ENCODE measurements at regions not wholly inside any gene's neighbourhood (a gene's known extent, or its start where the extent isn't known, plus 50 kb on each side); places are given as distances from the start of the nearest gene placed in this dataset.
"Not testable (repeated sequence)": the region's sequence is repeated elsewhere in the genome, so short reads cannot be mapped to it uniquely, and the experiment has no call there.

- H3K27ac Mint-ChIP-seq: no peak overlapping the region
- peaks cover 7% of the 10 kb centered on the region for H3K9me3 Mint-ChIP-seq
- DNase-seq (ENCODE audit: low spot score in 2 of 2): no peak
- no peaks in the 10 kb centered on the region for H3K27me3 Mint-ChIP-seq
- no peaks in the 10 kb centered on the region for H3K4me1 Mint-ChIP-seq
- no peak overlapping the region for H3K4me3 Mint-ChIP-seq
- H3K36me3 Mint-ChIP-seq: no peaks in the 10 kb centered on the region
- no peak for ATAC-seq (ENCODE audit: low read depth)
Observed at GRCh38 chr13:81562598-81562997, 1221.7 kb upstream of the SPRY2 start.

- Mint-ChIP-seq H3K4me3 (no peak overlapping the region), H3K36me3 (no peaks in the 10 kb centered on the region), H3K27me3 (no peaks in the 10 kb centered on the region), H3K4me1 (no peaks in the 10 kb centered on the region), H3K27ac (no peak overlapping the region), H3K9me3 (peaks cover 4% of the 10 kb centered on the region)
- DNase-seq (ENCODE audit: low spot score in 2 of 2): no peak
- ATAC-seq (ENCODE audit: low read depth): no peak
Observed at GRCh38 chr13:81551036-81551435, 1210.1 kb upstream of the SPRY2 start.

GRCh38 chr13:81546294-81546693 is 1205.4 kb upstream of the SPRY2 start:
- H3K9me3 Mint-ChIP-seq; DNase-seq (ENCODE audit: low spot score in 2 of 2); H3K4me1 Mint-ChIP-seq; ATAC-seq (ENCODE audit: low read depth); H3K36me3 Mint-ChIP-seq; H3K4me3 Mint-ChIP-seq; H3K27ac Mint-ChIP-seq; H3K27me3 Mint-ChIP-seq: not testable (repeated sequence)

GRCh38 chr13:81540777-81541176 is 1199.9 kb upstream of the SPRY2 start:
- peaks cover 6% of the 10 kb centered on the region for H3K9me3 Mint-ChIP-seq
- H3K36me3 Mint-ChIP-seq: no peaks in the 10 kb centered on the region
- DNase-seq (ENCODE audit: low spot score in 2 of 2): no peak
- no peaks in the 10 kb centered on the region for H3K27me3 Mint-ChIP-seq
- no peak overlapping the region for H3K4me3 Mint-ChIP-seq
- no peak for ATAC-seq (ENCODE audit: low read depth)
- H3K27ac Mint-ChIP-seq: no peak overlapping the region
- no peaks in the 10 kb centered on the region for H3K4me1 Mint-ChIP-seq

DNA sequence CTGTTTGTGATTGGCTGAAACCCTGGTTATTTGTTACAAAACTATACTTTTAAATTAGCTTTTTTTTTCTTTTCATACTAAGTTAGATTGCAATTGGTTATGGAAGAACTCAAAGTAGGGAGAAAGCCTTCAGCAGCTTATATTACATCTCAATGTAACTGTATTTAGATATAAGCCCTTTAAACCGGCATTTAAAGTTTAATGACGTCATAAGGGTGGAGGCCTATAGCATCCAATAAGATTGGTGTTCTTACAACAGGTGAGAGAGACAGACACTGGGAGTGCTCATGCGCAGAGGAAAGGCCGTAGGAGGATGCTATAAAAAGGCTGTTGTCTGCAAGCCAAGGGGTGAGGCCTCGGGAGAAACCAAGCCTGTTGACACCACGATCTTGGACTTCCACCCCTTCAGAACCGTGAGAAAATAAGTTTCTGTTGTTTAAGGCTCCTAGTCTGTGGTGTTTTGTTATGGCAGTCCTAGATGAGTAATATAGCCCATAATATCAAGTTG is 1198.8 kb upstream of the SPRY2 start:
- H3K9me3 Mint-ChIP-seq: peaks cover 5% of the 10 kb centered on the region
- H3K27ac Mint-ChIP-seq: no peak overlapping the region
- H3K36me3 Mint-ChIP-seq: no peaks in the 10 kb centered on the region
- no peaks in the 10 kb centered on the region for H3K4me1 Mint-ChIP-seq
- H3K27me3 Mint-ChIP-seq: no peaks in the 10 kb centered on the region
- no peak overlapping the region for H3K4me3 Mint-ChIP-seq
- ATAC-seq (ENCODE audit: low read depth) (no peak), DNase-seq (ENCODE audit: low spot score in 2 of 2) (no peak)

GRCh38 chr13:81498969-81499368 is 1158.0 kb upstream of the SPRY2 start:
- Mint-ChIP-seq H3K36me3 (no peaks in the 10 kb centered on the region), H3K4me3 (no peak overlapping the region), H3K9me3 (peaks cover 10% of the 10 kb centered on the region), H3K27me3 (no peaks in the 10 kb centered on the region), H3K27ac (no peak overlapping the region), H3K4me1 (no peaks in the 10 kb centered on the region)
- no peak for DNase-seq (ENCODE audit: low spot score in 2 of 2)
- no peak for ATAC-seq (ENCODE audit: low read depth)

DNA sequence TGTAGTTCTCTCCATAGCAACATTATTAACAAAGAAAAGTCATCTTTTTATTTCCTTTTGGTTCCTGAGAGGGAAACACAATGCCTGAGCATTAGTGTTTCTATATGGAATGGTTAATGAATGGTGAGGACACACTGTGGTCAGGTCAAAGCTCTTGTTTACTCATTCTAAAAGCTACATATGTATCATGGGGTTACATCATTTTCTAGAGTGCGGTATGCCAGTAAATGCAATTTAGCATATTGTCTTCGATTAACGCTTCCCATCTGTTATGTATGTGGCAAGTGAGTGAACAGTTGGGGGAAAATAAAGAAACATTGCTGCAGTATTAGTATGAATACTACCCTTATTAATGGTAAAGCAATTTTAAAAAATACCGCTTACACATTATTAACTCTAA is 1152.2 kb upstream of the SPRY2 start:
- H3K36me3 Mint-ChIP-seq: no peaks in the 10 kb centered on the region
- no peak for DNase-seq (ENCODE audit: low spot score in 2 of 2)
- H3K27me3 Mint-ChIP-seq: no peaks in the 10 kb centered on the region
- ATAC-seq (ENCODE audit: low read depth): no peak
- H3K4me1 Mint-ChIP-seq: no peaks in the 10 kb centered on the region
- H3K9me3 Mint-ChIP-seq: peaks cover 8% of the 10 kb centered on the region
- H3K27ac Mint-ChIP-seq: no peak overlapping the region
- H3K4me3 Mint-ChIP-seq: no peak overlapping the region

DNA sequence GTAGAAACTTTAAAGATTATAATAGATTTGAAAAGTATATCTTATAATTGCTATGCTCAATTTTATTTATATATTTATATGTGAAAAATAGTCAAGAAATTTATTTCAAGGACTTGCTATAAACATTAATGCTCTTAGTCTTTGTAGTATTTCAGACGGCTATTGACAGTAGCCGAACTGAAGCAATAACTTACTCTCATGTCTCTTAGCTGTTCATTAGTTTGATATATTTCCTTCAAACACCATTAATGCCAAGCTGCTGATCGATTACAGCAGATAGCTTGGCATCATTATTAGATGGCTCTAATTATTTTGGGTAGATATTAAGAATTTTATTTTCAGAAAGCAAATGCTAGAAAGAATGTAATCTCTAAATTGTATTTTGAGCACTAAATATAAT is 1151.5 kb upstream of the SPRY2 start:
- Mint-ChIP-seq H3K4me1 (no peaks in the 10 kb centered on the region), H3K4me3 (no peak overlapping the region), H3K36me3 (no peaks in the 10 kb centered on the region), H3K27ac (no peak overlapping the region), H3K27me3 (no peaks in the 10 kb centered on the region), H3K9me3 (peaks cover 8% of the 10 kb centered on the region)
- no peak for ATAC-seq (ENCODE audit: low read depth)
- no peak for DNase-seq (ENCODE audit: low spot score in 2 of 2)

DNA sequence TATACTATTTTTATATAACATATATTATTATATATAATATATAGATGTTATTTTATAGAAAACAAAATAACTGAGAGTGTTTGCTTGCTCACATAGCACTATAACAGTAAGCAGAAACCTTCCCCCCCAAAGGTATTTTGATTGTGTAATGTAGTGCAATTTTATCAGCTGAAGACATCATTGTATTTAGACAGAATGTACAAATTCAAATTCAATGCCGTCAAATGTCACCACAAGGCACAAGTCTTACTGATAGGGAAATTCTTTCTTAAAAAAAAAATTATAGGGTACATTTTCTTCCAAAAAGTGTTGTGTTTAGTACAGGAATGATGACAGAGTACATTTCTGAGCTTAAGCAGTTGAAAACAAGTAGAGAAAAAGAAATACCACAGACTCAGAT is 1147.1 kb upstream of the SPRY2 start:
- Mint-ChIP-seq H3K9me3 (peaks cover 3% of the 10 kb centered on the region), H3K27me3 (no peaks in the 10 kb centered on the region), H3K4me1 (no peaks in the 10 kb centered on the region), H3K36me3 (no peaks in the 10 kb centered on the region), H3K4me3 (no peak overlapping the region), H3K27ac (no peak overlapping the region)
- DNase-seq (ENCODE audit: low spot score in 2 of 2) (no peak), ATAC-seq (ENCODE audit: low read depth) (no peak)

DNA sequence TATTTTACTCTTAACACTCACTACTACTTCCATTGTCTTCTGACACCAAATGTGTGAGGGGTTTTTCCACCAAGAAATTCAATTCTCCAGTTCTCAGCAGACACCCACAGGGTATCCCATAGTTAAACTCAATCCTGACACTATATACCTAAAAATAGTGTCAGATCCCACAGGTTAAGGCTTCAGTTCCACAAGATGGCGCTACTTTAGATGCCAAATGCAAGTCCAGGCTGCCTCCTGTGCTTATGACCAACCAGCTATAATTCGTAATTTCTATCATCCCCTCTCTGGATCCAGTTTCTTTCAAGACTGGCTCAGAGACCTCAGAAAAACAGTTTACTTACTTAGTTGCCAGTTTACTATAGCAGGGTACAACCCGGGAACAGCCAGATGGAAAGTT is 1146.2 kb upstream of the SPRY2 start:
- Mint-ChIP-seq H3K27me3 (no peaks in the 10 kb centered on the region), H3K9me3 (peaks cover 3% of the 10 kb centered on the region), H3K27ac (no peak overlapping the region), H3K4me3 (no peak overlapping the region), H3K4me1 (no peaks in the 10 kb centered on the region), H3K36me3 (no peaks in the 10 kb centered on the region)
- ATAC-seq (ENCODE audit: low read depth): no peak
- no peak for DNase-seq (ENCODE audit: low spot score in 2 of 2)

DNA sequence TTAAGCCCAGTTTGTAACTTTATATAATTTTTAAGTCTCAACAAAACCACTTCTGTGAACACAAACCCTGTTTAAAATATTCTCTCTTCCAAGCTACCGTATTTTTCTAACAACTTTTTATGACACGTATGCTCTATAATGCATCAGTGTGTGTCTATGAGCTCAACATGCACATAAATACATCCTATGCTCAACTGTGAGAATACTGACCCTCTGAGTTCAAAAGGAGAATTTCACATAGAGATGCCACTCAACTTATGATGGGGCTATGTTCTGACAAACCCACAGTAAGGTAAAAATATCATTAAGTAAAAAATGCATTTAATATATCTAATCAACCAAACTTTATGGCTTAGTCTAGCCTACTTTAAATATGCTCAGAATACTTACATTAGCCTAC is 1139.7 kb upstream of the SPRY2 start:
- DNase-seq (ENCODE audit: low spot score in 2 of 2) (no peak), ATAC-seq (ENCODE audit: low read depth) (no peak)
- Mint-ChIP-seq H3K9me3 (peaks cover 5% of the 10 kb centered on the region), H3K4me1 (no peaks in the 10 kb centered on the region), H3K4me3 (no peak overlapping the region), H3K36me3 (no peaks in the 10 kb centered on the region), H3K27ac (no peak overlapping the region), H3K27me3 (no peaks in the 10 kb centered on the region)

DNA sequence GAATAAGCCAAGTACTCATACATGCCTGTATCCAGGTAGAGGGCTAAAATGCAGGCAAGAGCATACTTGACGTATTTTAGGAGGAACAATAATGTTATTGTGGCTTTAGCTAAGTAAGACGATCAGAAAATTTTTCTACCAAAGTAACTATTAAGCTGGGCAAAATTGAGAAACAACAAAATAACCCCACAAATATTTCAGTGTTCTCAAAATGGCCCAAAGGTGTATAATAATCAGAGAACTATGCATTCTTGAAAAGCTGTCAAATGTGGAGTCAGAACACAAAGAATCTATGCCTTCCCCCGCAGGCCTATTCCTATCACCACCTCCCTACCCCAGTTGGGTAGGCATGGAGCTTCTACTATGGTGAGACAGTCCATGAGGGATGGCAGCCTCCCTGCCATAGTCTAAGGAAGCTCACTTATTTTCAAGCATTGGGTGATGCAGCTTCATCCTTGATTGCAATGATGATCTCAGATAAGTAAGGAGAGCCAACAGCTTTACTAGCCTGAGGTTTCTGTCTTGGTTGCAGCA is 1132.5 kb upstream of the SPRY2 start:
- DNase-seq (ENCODE audit: low spot score in 2 of 2) (no peak), ATAC-seq (ENCODE audit: low read depth) (no peak)
- Mint-ChIP-seq H3K27me3 (no peaks in the 10 kb centered on the region), H3K9me3 (peaks cover 3% of the 10 kb centered on the region), H3K4me1 (no peaks in the 10 kb centered on the region), H3K27ac (no peak overlapping the region), H3K36me3 (no peaks in the 10 kb centered on the region), H3K4me3 (no peak overlapping the region)

DNA sequence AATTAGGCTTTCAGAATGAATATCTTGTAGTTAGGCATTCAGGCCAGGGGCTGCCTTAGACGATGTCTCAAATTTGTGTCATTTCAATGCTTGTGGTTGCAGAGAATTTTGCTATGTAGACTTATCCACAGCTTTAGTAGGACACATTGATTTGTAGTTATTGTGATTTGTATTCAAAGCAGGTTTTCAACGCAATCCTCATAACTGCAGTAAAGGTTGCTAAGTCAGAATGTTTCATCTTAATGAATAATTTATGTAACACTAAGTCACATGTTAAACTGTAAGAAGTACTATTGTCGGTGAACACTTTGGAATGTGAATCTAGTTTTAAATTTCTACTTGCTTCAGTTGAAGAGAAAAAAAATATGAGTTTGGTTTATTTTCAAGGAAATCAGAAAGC is 1117.2 kb upstream of the SPRY2 start:
- Mint-ChIP-seq H3K36me3 (no peaks in the 10 kb centered on the region), H3K4me1 (no peaks in the 10 kb centered on the region), H3K27ac (no peak overlapping the region), H3K9me3 (peaks cover 4% of the 10 kb centered on the region), H3K4me3 (no peak overlapping the region), H3K27me3 (no peaks in the 10 kb centered on the region)
- no peak for DNase-seq (ENCODE audit: low spot score in 2 of 2)
- ATAC-seq (ENCODE audit: low read depth): no peak

DNA sequence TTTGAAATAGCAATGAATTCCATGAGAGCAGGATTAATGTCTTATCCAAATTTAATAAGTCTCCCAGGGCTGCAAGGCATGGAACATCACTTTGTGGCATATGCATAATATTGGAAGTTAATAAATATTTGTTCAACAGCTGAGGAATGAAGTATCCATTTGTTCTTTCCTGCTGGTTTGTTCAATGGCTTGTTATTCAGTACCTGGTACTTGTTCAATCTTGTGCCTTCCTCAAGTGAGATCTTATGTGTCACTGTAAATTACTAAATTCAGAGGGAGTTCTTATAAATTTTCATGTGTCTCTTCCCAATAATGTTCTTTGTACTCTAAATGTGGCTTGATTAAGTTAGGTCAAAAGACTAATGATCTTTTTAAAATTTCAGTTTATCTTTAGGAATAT is 1105.5 kb upstream of the SPRY2 start:
- Mint-ChIP-seq H3K9me3 (peaks cover 4% of the 10 kb centered on the region), H3K4me1 (no peaks in the 10 kb centered on the region), H3K36me3 (no peaks in the 10 kb centered on the region), H3K27ac (no peak overlapping the region), H3K4me3 (no peak overlapping the region), H3K27me3 (no peaks in the 10 kb centered on the region)
- no peak for ATAC-seq (ENCODE audit: low read depth)
- DNase-seq (ENCODE audit: low spot score in 2 of 2): no peak

- ATAC-seq (ENCODE audit: low read depth) (no peak), DNase-seq (ENCODE audit: low spot score in 2 of 2) (no peak)
- no peaks in the 10 kb centered on the region for H3K27me3 Mint-ChIP-seq
- H3K9me3 Mint-ChIP-seq: peaks cover 6% of the 10 kb centered on the region
- H3K4me3 Mint-ChIP-seq: no peak overlapping the region
- no peaks in the 10 kb centered on the region for H3K36me3 Mint-ChIP-seq
- no peak overlapping the region for H3K27ac Mint-ChIP-seq
- no peaks in the 10 kb centered on the region for H3K4me1 Mint-ChIP-seq
Observed at GRCh38 chr13:81442904-81443303, 1102.0 kb upstream of the SPRY2 start.

Measured in memory B cell (primary cell).